A673 (cell line): ENCODE measurements at regions not wholly inside any gene's neighbourhood (a gene's known extent, or its start where the extent isn't known, plus 50 kb on each side); places are given as distances from the start of the nearest gene placed in this dataset.

Experiments
- BruUV-seq: library from RNA; stranded (reverse); fragments of 400-500 nt; replicated peaks from 2 replicates; lab custom pipeline; 2021; lab: Mats Ljungman, UMichigan
- CTCF ChIA-PET: fragments of 300-600 bp; sonication (Branson Sonifier 250); formaldehyde crosslinking; loops from one replicate; lab custom pipeline; 2022; ENCODE audit warnings: antibody characterized with exemption; lab: Charles Lee
- POLR2A ChIA-PET: fragments of 300-600 bp; sonication (Branson Sonifier 250); formaldehyde crosslinking; loops from one replicate; lab custom pipeline; 2022; ENCODE audit warnings: antibody characterized with exemption; ENCODE audit not compliant: low non-redundant PET; lab: Charles Lee
- DNase-seq: peaks from one replicate; pipeline ENCODE4 v3.0.0-alpha.2; 2015; ENCODE audit warnings: low spot score
- H3K27ac ChIP-seq: fragments of 200-600 bp; sonication (generic); 2 replicates; pipeline ENCODE4 v1.5.1; 2016; ENCODE audit warnings: mixed run types, low read depth, mild to moderate bottlenecking, mixed read lengths, antibody characterized with exemption, low read length; ENCODE audit not compliant: poor library complexity, severe bottlenecking
- H3K27me3 ChIP-seq: fragments of 200-600 bp; sonication (generic); replicated peaks from 2 replicates; pipeline ENCODE4 v1.6.1; 2017; ENCODE audit warnings: mixed run types, low read depth, mild to moderate bottlenecking, mixed read lengths, antibody characterized with exemption, low read length; ENCODE audit not compliant: insufficient read depth, poor library complexity
- H3K36me3 ChIP-seq: fragments of 200-600 bp; sonication (generic); 2 replicates; pipeline ENCODE4 v1.6.1; 2016; ENCODE audit warnings: mixed run types, mild to moderate bottlenecking, mixed read lengths, antibody characterized with exemption, low read length; ENCODE audit not compliant: insufficient read depth, poor library complexity, severe bottlenecking
- H3K4me1 ChIP-seq: fragments of 200-600 bp; sonication (generic); 2 replicates; pipeline ENCODE4 v1.6.1; 2017; ENCODE audit warnings: mixed run types, mild to moderate bottlenecking, mixed read lengths, antibody characterized with exemption, low read length; ENCODE audit not compliant: insufficient read depth, poor library complexity, severe bottlenecking
- H3K4me3 ChIP-seq: fragments of 200-600 bp; sonication (generic); 2 replicates; pipeline ENCODE4 v1.5.1; 2016; ENCODE audit warnings: low read depth, mixed run types, mild to moderate bottlenecking, mixed read lengths, low read length; ENCODE audit not compliant: poor library complexity, severe bottlenecking
- H3K9me3 ChIP-seq: fragments of 200-600 bp; sonication (generic); 2 replicates; pipeline ENCODE4 v1.6.1; 2016; ENCODE audit warnings: mixed run types, low read depth, mild to moderate bottlenecking, mixed read lengths, antibody characterized with exemption, low read length; ENCODE audit not compliant: poor library complexity, severe bottlenecking
- EZH2 ChIP-seq: fragments of 200-600 bp; sonication (generic); IDR thresholded peaks from 2 replicates; pipeline ENCODE4 v1.6.1; 2017; ENCODE audit warnings: borderline replicate concordance, low read depth, mild to moderate bottlenecking, mixed read lengths, antibody characterized with exemption, low read length; ENCODE audit not compliant: poor library complexity, severe bottlenecking
- intact Hi-C: fragments of 100-400 bp; cut with micrococcal nuclease; formaldehyde crosslinking; loops from one replicate; pipeline ENCODE4 v1.10.0; 2022; ENCODE audit not compliant: unreplicated experiment
- TF ChIP-seq, protein P1 (sequence below): fragments of 300-800, 200-600 bp; sonication (generic); conservative IDR thresholded peaks from 2 replicates; pipeline ENCODE4 v1.5.1; 2017; ENCODE audit warnings: low read depth, mild to moderate bottlenecking, antibody characterized with exemption, low read length, moderate library complexity, mixed read lengths

DNA sequence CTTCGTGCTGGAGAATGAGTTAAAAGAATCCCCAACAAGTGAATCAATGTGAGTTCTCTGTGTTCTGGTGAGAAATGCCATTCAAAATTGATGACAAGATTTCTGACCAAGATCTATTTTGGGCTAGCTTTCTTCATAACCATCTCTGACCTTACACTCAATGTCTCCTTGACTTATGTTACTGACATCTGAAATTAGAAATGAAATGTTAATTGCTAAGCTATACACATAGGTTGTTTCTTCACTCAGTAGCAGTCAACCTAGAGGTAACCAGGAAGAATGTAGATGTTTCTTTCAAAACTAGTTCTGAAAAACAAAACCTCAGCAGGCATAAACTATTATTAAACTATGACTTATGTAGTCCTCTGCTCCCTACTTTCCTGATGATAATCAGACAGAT lies 2220.7 kb upstream of the C9orf72 start:
- no peak overlapping the region for H3K4me3 ChIP-seq
- H3K4me1 ChIP-seq = no peaks in the 10 kb centered on the region
- no peaks in the 10 kb centered on the region for H3K9me3 ChIP-seq
- no peak for TF ChIP-seq EZH2
- TF ChIP-seq, protein P1, sequence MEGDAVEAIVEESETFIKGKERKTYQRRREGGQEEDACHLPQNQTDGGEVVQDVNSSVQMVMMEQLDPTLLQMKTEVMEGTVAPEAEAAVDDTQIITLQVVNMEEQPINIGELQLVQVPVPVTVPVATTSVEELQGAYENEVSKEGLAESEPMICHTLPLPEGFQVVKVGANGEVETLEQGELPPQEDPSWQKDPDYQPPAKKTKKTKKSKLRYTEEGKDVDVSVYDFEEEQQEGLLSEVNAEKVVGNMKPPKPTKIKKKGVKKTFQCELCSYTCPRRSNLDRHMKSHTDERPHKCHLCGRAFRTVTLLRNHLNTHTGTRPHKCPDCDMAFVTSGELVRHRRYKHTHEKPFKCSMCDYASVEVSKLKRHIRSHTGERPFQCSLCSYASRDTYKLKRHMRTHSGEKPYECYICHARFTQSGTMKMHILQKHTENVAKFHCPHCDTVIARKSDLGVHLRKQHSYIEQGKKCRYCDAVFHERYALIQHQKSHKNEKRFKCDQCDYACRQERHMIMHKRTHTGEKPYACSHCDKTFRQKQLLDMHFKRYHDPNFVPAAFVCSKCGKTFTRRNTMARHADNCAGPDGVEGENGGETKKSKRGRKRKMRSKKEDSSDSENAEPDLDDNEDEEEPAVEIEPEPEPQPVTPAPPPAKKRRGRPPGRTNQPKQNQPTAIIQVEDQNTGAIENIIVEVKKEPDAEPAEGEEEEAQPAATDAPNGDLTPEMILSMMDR = no peak
- BruUV-seq = no TSS peak
- no peak for DNase-seq
- no peak overlapping the region for H3K27ac ChIP-seq
- H3K27me3 ChIP-seq = no peaks in the 10 kb centered on the region
- intact Hi-C loops = no loop called here
- no peaks in the 10 kb centered on the region for H3K36me3 ChIP-seq
- ChIA-PET CTCF (no interaction called here), POLR2A (no interaction called here)

DNA sequence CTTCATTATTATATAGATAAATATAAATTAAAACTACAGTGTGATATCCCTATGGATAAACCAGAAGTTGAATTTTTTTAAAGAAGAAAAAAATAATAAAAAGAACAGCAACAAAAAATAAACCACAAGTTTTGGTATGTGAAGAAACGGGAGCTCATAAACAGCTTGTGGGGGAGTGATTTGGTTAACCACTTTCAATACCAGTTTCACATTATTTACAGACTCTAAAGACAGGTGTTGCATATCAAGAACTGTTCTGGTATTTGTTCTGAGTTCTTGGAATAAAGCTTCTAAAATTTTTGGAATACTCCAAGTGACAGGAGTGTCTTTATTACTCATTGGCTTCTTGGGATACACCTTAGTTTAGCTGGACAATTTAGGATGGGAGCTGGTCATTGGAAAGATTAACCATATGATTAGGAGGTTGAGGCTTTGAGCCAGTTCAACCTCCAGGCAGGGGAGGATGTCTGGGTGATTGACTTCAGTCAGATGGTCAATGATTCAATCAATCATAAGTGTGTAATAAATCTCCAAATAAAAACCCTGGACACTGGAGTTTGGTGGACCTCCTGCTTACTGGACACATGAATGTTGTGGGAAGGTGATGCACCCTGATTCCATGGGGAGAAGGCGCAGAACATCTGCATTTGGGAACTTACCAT lies 2223.1 kb upstream of the C9orf72 start:
- Histone ChIP-seq H3K4me3 (no peak overlapping the region), H3K9me3 (no peaks in the 10 kb centered on the region), H3K27me3 (no peaks in the 10 kb centered on the region), H3K4me1 (no peaks in the 10 kb centered on the region), H3K36me3 (no peaks in the 10 kb centered on the region), H3K27ac (no peak overlapping the region)
- TF ChIP-seq, protein P1 = no peak
- BruUV-seq = no TSS peak
- intact Hi-C loops = no loop called here
- POLR2A ChIA-PET = no interaction called here
- CTCF ChIA-PET = interaction anchor here (0.7 kb wide), 1 partner anchor 334 kb away, joined by 6 read pairs; no protein-coding TSS in a partner anchor
- DNase-seq = no peak

DNA sequence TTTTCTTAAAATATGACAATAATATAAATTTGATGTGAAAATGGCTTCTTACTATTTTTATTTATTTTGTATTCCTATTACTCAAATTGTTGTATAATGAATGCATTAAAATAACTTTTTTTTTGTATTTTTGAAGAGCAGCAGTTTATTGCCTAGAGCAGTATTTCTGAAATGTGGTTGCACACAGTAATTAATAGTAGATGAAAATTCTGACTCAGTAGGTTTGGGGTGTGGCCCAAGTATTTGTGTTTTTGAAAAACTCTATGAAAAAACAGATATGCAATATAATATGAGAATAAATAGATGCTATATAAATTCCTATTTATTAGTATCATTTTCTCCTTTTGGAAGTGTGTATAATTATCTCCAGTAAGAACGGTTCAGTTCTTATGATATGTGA lies 2225.3 kb upstream of the C9orf72 start:
- Histone ChIP-seq H3K9me3 (no peaks in the 10 kb centered on the region), H3K27me3 (no peaks in the 10 kb centered on the region), H3K36me3 (no peaks in the 10 kb centered on the region), H3K4me3 (no peak overlapping the region), H3K4me1 (no peaks in the 10 kb centered on the region), H3K27ac (no peak overlapping the region)
- ChIA-PET CTCF (no interaction called here), POLR2A (no interaction called here)
- DNase-seq = no peak
- TF ChIP-seq, protein P1 = no peak
- no peak for TF ChIP-seq EZH2
- BruUV-seq = no TSS peak
- intact Hi-C loops = no loop called here
